ENCODE measurements at regions not wholly inside any gene's neighbourhood (a gene's known extent, or its start where the extent isn't known, plus 50 kb on each side); places are given as distances from the start of the nearest gene placed in this dataset.

DNA sequence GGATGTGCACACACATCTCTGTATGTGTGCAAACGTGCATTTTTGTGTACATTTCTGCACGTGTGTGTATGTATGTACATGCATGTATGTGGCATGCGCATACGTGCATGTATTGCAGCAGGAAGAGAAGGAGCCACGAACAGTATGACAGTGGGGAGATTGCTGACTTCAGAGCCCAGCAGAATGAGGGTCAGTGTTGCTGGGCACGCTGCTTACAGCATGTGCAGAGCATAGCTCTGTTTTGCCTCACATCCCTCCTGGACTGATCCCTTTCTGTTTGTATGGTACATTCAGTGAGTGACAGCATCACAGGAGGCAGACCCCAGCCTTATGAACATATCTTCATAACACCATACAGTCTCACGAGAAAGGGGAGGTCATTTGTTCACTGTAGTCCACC, 934.0 kb upstream of the EEF2KMT start:
- no peaks in the 10 kb centered on the region for H3K9me3 ChIP-seq (ENCODE audit: control insufficient read depth in 2 of 3, insufficient read depth in 1 of 3, low read length in 3 of 3)
- H3K4me1 ChIP-seq (ENCODE audit: control insufficient read depth in 2 of 3, insufficient read depth in 2 of 3, low read depth in 1 of 3, low read length in 3 of 3) = no peaks in the 10 kb centered on the region
- no peaks in the 10 kb centered on the region for H3K27me3 ChIP-seq (ENCODE audit: control insufficient read depth, insufficient read depth, low read length)
- FAIRE-seq = no peak
- intact Hi-C loops (cut with DNase I) = no loop called here
- no peaks in the 10 kb centered on the region for H3K36me3 ChIP-seq (ENCODE audit: control insufficient read depth in 2 of 3, insufficient read depth in 3 of 3, low read length in 3 of 3)
- no peak for DNase-seq
- H3K4me3 ChIP-seq (ENCODE audit: low read length in 3 of 3) = no peak overlapping the region
- H3K27ac ChIP-seq (ENCODE audit: low read depth in 2 of 2, low read length in 2 of 2) = no peak overlapping the region
- no peak overlapping the region for H3K9ac ChIP-seq (ENCODE audit: low read length in 3 of 3)
- no peak for TF ChIP-seq CTCF (IDR thresholded peaks at IDR 0.05; ENCODE audit: borderline replicate concordance, extremely low read depth, insufficient read depth)

DNA sequence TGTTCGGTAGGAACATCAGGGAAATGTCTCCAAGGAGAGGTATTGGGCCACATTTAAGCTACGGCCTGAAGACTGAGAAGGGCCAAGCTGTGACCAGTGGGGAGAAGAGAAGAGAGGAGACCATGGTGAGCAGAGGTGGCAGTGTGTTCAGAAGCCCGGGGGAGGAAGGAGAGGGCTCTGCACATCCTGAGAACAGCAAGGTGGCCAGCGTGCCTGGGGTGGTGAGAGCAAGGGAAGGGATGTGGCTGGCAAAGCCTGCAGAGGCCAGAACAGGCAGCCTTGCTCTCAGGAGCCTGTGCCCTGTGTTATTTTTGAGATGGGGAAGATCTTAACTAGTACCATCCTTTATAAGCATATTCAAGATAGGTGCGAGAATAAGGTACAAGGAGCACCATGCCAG, 933.5 kb upstream of the EEF2KMT start:
- Histone ChIP-seq H3K27me3 (ENCODE audit: control insufficient read depth, insufficient read depth, low read length) (no peaks in the 10 kb centered on the region), H3K4me1 (ENCODE audit: control insufficient read depth in 2 of 3, insufficient read depth in 2 of 3, low read depth in 1 of 3, low read length in 3 of 3) (no peaks in the 10 kb centered on the region), H3K9ac (ENCODE audit: low read length in 3 of 3) (no peak overlapping the region), H3K4me3 (ENCODE audit: low read length in 3 of 3) (no peak overlapping the region), H3K27ac (ENCODE audit: low read depth in 2 of 2, low read length in 2 of 2) (no peak overlapping the region), H3K9me3 (ENCODE audit: control insufficient read depth in 2 of 3, insufficient read depth in 1 of 3, low read length in 3 of 3) (no peaks in the 10 kb centered on the region), H3K36me3 (ENCODE audit: control insufficient read depth in 2 of 3, insufficient read depth in 3 of 3, low read length in 3 of 3) (no peaks in the 10 kb centered on the region)
- no peak for DNase-seq
- no peak for TF ChIP-seq CTCF (IDR thresholded peaks at IDR 0.05; ENCODE audit: borderline replicate concordance, extremely low read depth, insufficient read depth)
- no peak for FAIRE-seq
- intact Hi-C loops (cut with DNase I) = no loop called here

GRCh38 chr16:6027733-6028132, 930.1 kb upstream of the EEF2KMT start:
- Histone ChIP-seq H3K4me3 (ENCODE audit: low read length in 3 of 3) (no peak overlapping the region), H3K27me3 (ENCODE audit: control insufficient read depth, insufficient read depth, low read length) (no peaks in the 10 kb centered on the region), H3K4me1 (ENCODE audit: control insufficient read depth in 2 of 3, insufficient read depth in 2 of 3, low read depth in 1 of 3, low read length in 3 of 3) (no peaks in the 10 kb centered on the region), H3K36me3 (ENCODE audit: control insufficient read depth in 2 of 3, insufficient read depth in 3 of 3, low read length in 3 of 3) (no peaks in the 10 kb centered on the region), H3K9ac (ENCODE audit: low read length in 3 of 3) (no peak overlapping the region), H3K27ac (ENCODE audit: low read depth in 2 of 2, low read length in 2 of 2) (no peak overlapping the region), H3K9me3 (ENCODE audit: control insufficient read depth in 2 of 3, insufficient read depth in 1 of 3, low read length in 3 of 3) (no peaks in the 10 kb centered on the region)
- intact Hi-C loops (cut with DNase I) = no loop called here
- DNase-seq = no peak
- no peak for TF ChIP-seq CTCF (IDR thresholded peaks at IDR 0.05; ENCODE audit: borderline replicate concordance, extremely low read depth, insufficient read depth)
- FAIRE-seq = no peak

GRCh38 chr16:6023449-6023848, 925.9 kb upstream of the EEF2KMT start:
- FAIRE-seq (no peak), DNase-seq (no peak)
- H3K4me1 ChIP-seq (ENCODE audit: control insufficient read depth in 2 of 3, insufficient read depth in 2 of 3, low read depth in 1 of 3, low read length in 3 of 3) = no peaks in the 10 kb centered on the region
- TF ChIP-seq CTCF (IDR thresholded peaks at IDR 0.05; ENCODE audit: borderline replicate concordance, extremely low read depth, insufficient read depth) = no peak
- intact Hi-C loops (cut with DNase I) = no loop called here
- no peak overlapping the region for H3K27ac ChIP-seq (ENCODE audit: low read depth in 2 of 2, low read length in 2 of 2)
- no peak overlapping the region for H3K9ac ChIP-seq (ENCODE audit: low read length in 3 of 3)
- H3K27me3 ChIP-seq (ENCODE audit: control insufficient read depth, insufficient read depth, low read length) = peaks cover 2% of the 10 kb centered on the region
- H3K36me3 ChIP-seq (ENCODE audit: control insufficient read depth in 2 of 3, insufficient read depth in 3 of 3, low read length in 3 of 3) = no peaks in the 10 kb centered on the region
- H3K9me3 ChIP-seq (ENCODE audit: control insufficient read depth in 2 of 3, insufficient read depth in 1 of 3, low read length in 3 of 3) = no peaks in the 10 kb centered on the region
- H3K4me3 ChIP-seq (ENCODE audit: low read length in 3 of 3) = no peak overlapping the region
